ENCODE measurements at regions not wholly inside any gene's neighbourhood (a gene's known extent, or its start where the extent isn't known, plus 50 kb on each side); places are given as distances from the start of the nearest gene placed in this dataset.

GRCh38 chrX:144681501-144681900 lies 565.8 kb upstream of the SPANXN1 start:
- H3K27me3 ChIP-seq: no peaks in the 10 kb centered on the region
- H3K9me3 ChIP-seq: no peaks in the 10 kb centered on the region
- ATAC-seq: no peak
- no peak for DNase-seq
- no peaks in the 10 kb centered on the region for H3K4me1 ChIP-seq
- H3K4me3 ChIP-seq: no peak overlapping the region
- intact Hi-C loops (cut with DNase I): no loop called here
- no peak for TF ChIP-seq CTCF (IDR thresholded peaks at IDR 0.05)
- H3K27ac ChIP-seq: no peak overlapping the region
- no peaks in the 10 kb centered on the region for H3K36me3 ChIP-seq

DNA sequence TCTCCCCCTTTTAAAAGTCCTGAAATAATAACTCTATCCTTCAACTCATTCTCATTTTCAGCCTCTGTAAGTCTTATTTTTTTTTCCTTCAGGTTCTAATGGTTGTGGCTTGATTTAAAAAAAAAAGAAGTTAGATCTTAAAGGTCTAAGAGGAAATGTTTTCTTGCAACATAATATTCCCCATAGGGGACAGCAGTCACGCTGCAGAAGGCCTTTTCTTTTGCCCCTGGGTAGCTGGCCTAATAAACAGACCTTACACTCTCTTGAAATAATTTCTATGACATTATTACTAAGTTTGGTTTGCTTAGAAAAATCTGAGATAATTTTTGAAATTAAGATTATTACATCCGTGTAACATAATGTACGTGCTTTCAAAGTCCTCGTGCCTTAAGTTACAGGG lies 564.1 kb upstream of the SPANXN1 start:
- no peak overlapping the region for H3K4me3 ChIP-seq
- no peak for TF ChIP-seq CTCF (IDR thresholded peaks at IDR 0.05)
- H3K36me3 ChIP-seq: no peaks in the 10 kb centered on the region
- H3K9me3 ChIP-seq: no peaks in the 10 kb centered on the region
- no peak for ATAC-seq
- H3K4me1 ChIP-seq: no peaks in the 10 kb centered on the region
- intact Hi-C loops (cut with DNase I): no loop called here
- DNase-seq: no peak
- no peak overlapping the region for H3K27ac ChIP-seq
- H3K27me3 ChIP-seq: no peaks in the 10 kb centered on the region

- intact Hi-C loops (cut with DNase I): no loop called here
- Histone ChIP-seq H3K4me3 (no peak overlapping the region), H3K9me3 (no peaks in the 10 kb centered on the region), H3K27ac (no peak overlapping the region), H3K36me3 (no peaks in the 10 kb centered on the region), H3K27me3 (no peaks in the 10 kb centered on the region), H3K4me1 (no peaks in the 10 kb centered on the region)
- no peak for TF ChIP-seq CTCF (IDR thresholded peaks at IDR 0.05)
- ATAC-seq (no peak), DNase-seq (no peak)
Observed at GRCh38 chrX:144709841-144710240, 537.5 kb upstream of the SPANXN1 start.

DNA sequence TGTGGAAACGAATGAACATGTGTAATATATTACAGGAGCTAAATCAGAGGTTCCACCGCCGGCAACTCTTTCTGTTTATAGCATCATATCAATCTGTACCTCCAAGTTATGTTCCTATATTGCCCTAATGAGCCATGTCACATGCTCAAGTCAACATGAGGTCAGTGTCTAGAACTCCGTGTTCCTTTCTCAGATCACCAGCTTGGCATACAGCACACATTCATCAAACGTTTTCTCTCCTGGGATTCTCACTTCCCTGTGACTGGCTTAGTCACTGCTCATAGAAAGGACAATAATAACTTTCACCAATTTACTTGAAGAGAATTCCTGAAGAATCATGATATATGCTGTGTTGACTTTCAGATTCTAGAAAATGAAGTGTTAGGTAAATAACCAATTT lies 532.0 kb upstream of the SPANXN1 start:
- DNase-seq (no peak), ATAC-seq (no peak)
- no peaks in the 10 kb centered on the region for H3K4me1 ChIP-seq
- H3K27me3 ChIP-seq: no peaks in the 10 kb centered on the region
- H3K36me3 ChIP-seq: no peaks in the 10 kb centered on the region
- intact Hi-C loops (cut with DNase I): no loop called here
- H3K27ac ChIP-seq: no peak overlapping the region
- no peak for TF ChIP-seq CTCF (IDR thresholded peaks at IDR 0.05)
- no peaks in the 10 kb centered on the region for H3K9me3 ChIP-seq
- no peak overlapping the region for H3K4me3 ChIP-seq

DNA sequence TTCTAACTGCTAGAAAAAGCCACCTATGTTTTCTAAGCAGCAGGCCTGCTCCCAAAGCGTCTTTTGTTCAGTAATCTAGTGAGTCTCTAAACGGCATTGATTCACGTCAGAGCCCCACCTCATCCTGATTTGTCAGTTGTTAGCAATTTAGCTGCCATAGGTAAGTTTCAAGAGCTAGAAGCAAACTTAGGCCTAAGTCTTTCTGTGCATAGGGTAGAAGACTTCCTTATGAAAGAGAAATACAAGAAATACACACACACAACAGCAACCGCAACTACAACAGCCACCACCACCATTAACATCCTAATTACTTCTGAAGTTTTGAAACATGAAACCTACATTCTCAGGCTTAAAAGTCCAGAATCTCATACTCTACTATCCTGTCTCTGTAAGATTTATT lies 531.1 kb upstream of the SPANXN1 start:
- no peaks in the 10 kb centered on the region for H3K9me3 ChIP-seq
- TF ChIP-seq CTCF (IDR thresholded peaks at IDR 0.05): no peak
- no peak overlapping the region for H3K27ac ChIP-seq
- intact Hi-C loops (cut with DNase I): no loop called here
- no peaks in the 10 kb centered on the region for H3K36me3 ChIP-seq
- no peak overlapping the region for H3K4me3 ChIP-seq
- DNase-seq: no peak
- no peaks in the 10 kb centered on the region for H3K4me1 ChIP-seq
- no peaks in the 10 kb centered on the region for H3K27me3 ChIP-seq
- no peak for ATAC-seq

- H3K36me3 ChIP-seq: no peaks in the 10 kb centered on the region
- no peak for TF ChIP-seq CTCF (IDR thresholded peaks at IDR 0.05)
- no peak overlapping the region for H3K27ac ChIP-seq
- DNase-seq (no peak), ATAC-seq (no peak)
- no peaks in the 10 kb centered on the region for H3K4me1 ChIP-seq
- no peak overlapping the region for H3K4me3 ChIP-seq
- H3K27me3 ChIP-seq: no peaks in the 10 kb centered on the region
- no peaks in the 10 kb centered on the region for H3K9me3 ChIP-seq
- intact Hi-C loops (cut with DNase I): no loop called here
Observed at GRCh38 chrX:144717682-144718081, 529.6 kb upstream of the SPANXN1 start.

Measured in upper lobe of right lung (tissue), 1 donor.